PFSK-1 (cell line): ENCODE measurements at regions not wholly inside any gene's neighbourhood (a gene's known extent, or its start where the extent isn't known, plus 50 kb on each side); places are given as distances from the start of the nearest gene placed in this dataset.

Experiments used
- FOXP2 ChIP-seq: optimal IDR thresholded peaks from 2 replicates; pipeline ENCODE3; 2011; ENCODE audit warnings: borderline replicate concordance, control low read depth, inconsistent platforms; ENCODE audit not compliant: insufficient read depth; ENCODE audit errors: extremely low read length, extremely low read depth
- POLR2AphosphoS5 ChIP-seq: IDR thresholded peaks from 2 replicates; pipeline ENCODE4 v1.6.1; 2012; ENCODE audit warnings: low read depth, mild to moderate bottlenecking, control low read depth, low read length, moderate library complexity
- SIN3A ChIP-seq: IDR thresholded peaks from 2 replicates; pipeline ENCODE4 v1.6.1; 2012; ENCODE audit warnings: mild to moderate bottlenecking, low read length, moderate library complexity, borderline replicate concordance; ENCODE audit not compliant: insufficient read depth
- TAF1 ChIP-seq: IDR thresholded peaks from 2 replicates; pipeline ENCODE4 v1.6.1; 2012; ENCODE audit warnings: low read length, control low read depth, borderline replicate concordance; ENCODE audit not compliant: insufficient read depth
- TF ChIP-seq, protein P1 (sequence below), 2 experiments: IDR thresholded peaks; 2 replicates each; pipeline versions ENCODE4 v1.6.1 to v1.8.0; 2011 to 2012; ENCODE audit warnings: low read depth in 2 of 2, low read length in 2 of 2, control low read depth in 1 of 2, inconsistent platforms in 1 of 2, mild to moderate bottlenecking in 1 of 2, moderate library complexity in 1 of 2; ENCODE audit not compliant: insufficient read depth in 1 of 2

- TF ChIP-seq FOXP2 (no peak), TAF1 (no peak), POLR2AphosphoS5 (no peak), SIN3A (no peak)
- TF ChIP-seq, protein P1, sequence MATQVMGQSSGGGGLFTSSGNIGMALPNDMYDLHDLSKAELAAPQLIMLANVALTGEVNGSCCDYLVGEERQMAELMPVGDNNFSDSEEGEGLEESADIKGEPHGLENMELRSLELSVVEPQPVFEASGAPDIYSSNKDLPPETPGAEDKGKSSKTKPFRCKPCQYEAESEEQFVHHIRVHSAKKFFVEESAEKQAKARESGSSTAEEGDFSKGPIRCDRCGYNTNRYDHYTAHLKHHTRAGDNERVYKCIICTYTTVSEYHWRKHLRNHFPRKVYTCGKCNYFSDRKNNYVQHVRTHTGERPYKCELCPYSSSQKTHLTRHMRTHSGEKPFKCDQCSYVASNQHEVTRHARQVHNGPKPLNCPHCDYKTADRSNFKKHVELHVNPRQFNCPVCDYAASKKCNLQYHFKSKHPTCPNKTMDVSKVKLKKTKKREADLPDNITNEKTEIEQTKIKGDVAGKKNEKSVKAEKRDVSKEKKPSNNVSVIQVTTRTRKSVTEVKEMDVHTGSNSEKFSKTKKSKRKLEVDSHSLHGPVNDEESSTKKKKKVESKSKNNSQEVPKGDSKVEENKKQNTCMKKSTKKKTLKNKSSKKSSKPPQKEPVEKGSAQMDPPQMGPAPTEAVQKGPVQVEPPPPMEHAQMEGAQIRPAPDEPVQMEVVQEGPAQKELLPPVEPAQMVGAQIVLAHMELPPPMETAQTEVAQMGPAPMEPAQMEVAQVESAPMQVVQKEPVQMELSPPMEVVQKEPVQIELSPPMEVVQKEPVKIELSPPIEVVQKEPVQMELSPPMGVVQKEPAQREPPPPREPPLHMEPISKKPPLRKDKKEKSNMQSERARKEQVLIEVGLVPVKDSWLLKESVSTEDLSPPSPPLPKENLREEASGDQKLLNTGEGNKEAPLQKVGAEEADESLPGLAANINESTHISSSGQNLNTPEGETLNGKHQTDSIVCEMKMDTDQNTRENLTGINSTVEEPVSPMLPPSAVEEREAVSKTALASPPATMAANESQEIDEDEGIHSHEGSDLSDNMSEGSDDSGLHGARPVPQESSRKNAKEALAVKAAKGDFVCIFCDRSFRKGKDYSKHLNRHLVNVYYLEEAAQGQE (IDR thresholded peaks at IDR 0.05; ENCODE audit: insufficient read depth in 1 of 2, low read depth in 2 of 2, low read length in 2 of 2) = no peak
Measured at GRCh38 chr9:13932528-13933267, 381.2 kb downstream of the NFIB start.

GRCh38 chr9:13929013-13929412 lies 384.9 kb downstream of the NFIB start:
- TF ChIP-seq POLR2AphosphoS5 (no peak), TAF1 (no peak), FOXP2 (no peak), SIN3A (no peak)
- TF ChIP-seq, protein P1 (IDR thresholded peaks at IDR 0.05; ENCODE audit: insufficient read depth in 1 of 2, low read depth in 2 of 2, low read length in 2 of 2) = no peak

- TF ChIP-seq POLR2AphosphoS5 = no peak
- TF ChIP-seq TAF1 = no peak
- TF ChIP-seq FOXP2 = no peak
- TF ChIP-seq, protein P1 (IDR thresholded peaks at IDR 0.05; ENCODE audit: insufficient read depth in 1 of 2, low read depth in 2 of 2, low read length in 2 of 2) = no peak
- no peak for TF ChIP-seq SIN3A
Measured at GRCh38 chr9:13923381-13923780, 390.6 kb downstream of the NFIB start.

DNA sequence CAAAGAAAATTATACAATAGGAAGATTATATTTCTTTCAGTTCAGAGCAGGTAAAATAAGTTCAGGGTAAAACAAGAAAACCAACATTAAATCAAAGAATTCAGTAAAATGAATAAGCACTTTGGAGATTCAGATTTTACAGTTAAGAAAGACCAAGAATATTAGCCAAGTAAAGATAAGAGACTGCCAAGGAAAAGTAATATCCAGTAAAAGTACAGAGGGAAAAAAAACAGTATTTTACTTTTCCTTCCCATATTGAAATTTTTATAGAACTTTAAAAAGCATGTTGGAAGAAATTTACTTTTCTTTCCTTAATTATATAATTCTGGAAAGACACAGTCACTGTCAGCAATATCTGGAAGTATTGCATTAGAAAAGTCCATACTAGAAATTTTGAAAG lies 393.4 kb downstream of the NFIB start:
- TF ChIP-seq FOXP2 = no peak
- no peak for TF ChIP-seq TAF1
- TF ChIP-seq SIN3A = no peak
- TF ChIP-seq, protein P1 (IDR thresholded peaks at IDR 0.05; ENCODE audit: insufficient read depth in 1 of 2, low read depth in 2 of 2, low read length in 2 of 2) = no peak
- TF ChIP-seq POLR2AphosphoS5 = no peak
